HepG2 (cell line): ENCODE measurements at regions not wholly inside any gene's neighbourhood (a gene's known extent, or its start where the extent isn't known, plus 50 kb on each side); places are given as distances from the start of the nearest gene placed in this dataset.
A peak's percentile ranks its signal among the peaks of the same experiment; 100 is the strongest.

ENCODE experiments used
- ATAC-seq: fragments of 200-7000 bp; cut with Tn5 transposase; 3 replicates; pipeline ENCODE4 v1.9.1; 2020; ENCODE audit warnings: mild to moderate bottlenecking, moderate library complexity
- BruUV-seq: library from RNA; stranded (reverse); fragments of 400-500 nt; replicated peaks from 2 replicates; lab custom pipeline; 2021; lab: Mats Ljungman, UMichigan
- CTCF ChIA-PET: fragments of 300-600 bp; formaldehyde crosslinking; extraction: SDS; loops from one replicate; lab custom pipeline; 2021; ENCODE audit warnings: low total read pairs, inconsistent platforms, low intra/inter-chr PET ratio; lab: Yijun Ruan, JAX
- POLR2A ChIA-PET: fragments of 350-600 bp; sonication (Branson Sonifier 250); formaldehyde crosslinking; loops from one replicate; lab custom pipeline; 2020; ENCODE audit warnings: antibody characterized with exemption, inconsistent platforms; lab: Yijun Ruan, JAX
- DNase-seq: peaks from one replicate; pipeline ENCODE4 v3.0.0-alpha.2; 2015; ENCODE audit warnings: low spot score
- FAIRE-seq: peaks from 3 replicates; lab custom pipeline; 2011; peaks lifted over from hg19 to GRCh38; lab: Jason Lieb, UNC
- H2AFZ ChIP-seq: one replicate; pipeline ENCODE4 v1.6.1; 2011; ENCODE audit warnings: low read length, inconsistent platforms
- H3K27ac ChIP-seq: fragments of 300-600 bp; 3 replicates; pipeline ENCODE4 v1.8.0; 2011; ENCODE audit warnings: mixed run types, mild to moderate bottlenecking, mixed read lengths, low read length, inconsistent platforms; ENCODE audit not compliant: insufficient read depth; ENCODE audit errors: extremely low read length
- H3K27me3 ChIP-seq, 2 experiments: fragments of 200-600 bp in 1 of 2; 2 replicates in 1 of 2; 3 replicates in 1 of 2; pipeline versions ENCODE4 v1.6.0 to v1.8.0; 2011; ENCODE audit warnings: low read length in 2 of 2, mild to moderate bottlenecking in 2 of 2, moderate library complexity in 2 of 2, inconsistent platforms in 1 of 2; ENCODE audit not compliant: insufficient read depth in 2 of 2, control insufficient read depth in 1 of 2
- H3K36me3 ChIP-seq, 2 experiments: fragments of 200-600 bp in 1 of 2; replicated peaks in 1 of 2; 2 replicates in 1 of 2; 3 replicates in 1 of 2; pipeline versions ENCODE4 v1.5.1 to v1.8.0; 2011; ENCODE audit warnings: low read length in 2 of 2, inconsistent platforms in 1 of 2; ENCODE audit not compliant: insufficient read depth in 2 of 2, control insufficient read depth in 1 of 2
- H3K4me1 ChIP-seq: 2 replicates; pipeline ENCODE4 v1.5.1; 2012; ENCODE audit warnings: low read length, inconsistent platforms; ENCODE audit not compliant: insufficient read depth
- H3K4me2 ChIP-seq: 2 replicates; pipeline ENCODE4 v1.6.0; 2011; ENCODE audit warnings: low read depth, low read length, inconsistent platforms
- H3K4me3 ChIP-seq, 3 experiments: fragments of 200-600 bp in 1 of 3; sonication (generic), shearing (Covaris generic) in 1 of 3; replicated peaks in 1 of 3; 2 replicates each; pipeline ENCODE4 v1.5.1; 2011 to 2016; ENCODE audit warnings: low read length in 3 of 3, inconsistent platforms in 2 of 3, low read depth in 2 of 3, mild to moderate bottlenecking in 2 of 3, control low read depth in 1 of 3, mixed read lengths in 1 of 3; ENCODE audit not compliant: insufficient read depth in 1 of 3
- H3K79me2 ChIP-seq: one replicate; pipeline ENCODE4 v1.6.1; 2011; ENCODE audit warnings: low read length, inconsistent platforms; ENCODE audit not compliant: insufficient read depth
- H3K9ac ChIP-seq: 2 replicates; pipeline ENCODE4 v1.6.0; 2011; ENCODE audit warnings: mild to moderate bottlenecking, low read depth, low read length, inconsistent platforms; ENCODE audit not compliant: insufficient read depth
- H3K9me3 ChIP-seq: 2 replicates; pipeline ENCODE4 v1.5.1; 2012; ENCODE audit warnings: mild to moderate bottlenecking, low read length
- H4K20me1 ChIP-seq: 2 replicates; pipeline ENCODE4 v1.6.0; 2011; ENCODE audit warnings: inconsistent platforms, mild to moderate bottlenecking, low read length, moderate library complexity; ENCODE audit not compliant: insufficient read depth
- EEA1 ChIP-seq: sonication (generic); formaldehyde crosslinking; IDR thresholded peaks from 2 replicates; pipeline ENCODE4 v1.5.1; 2020; ENCODE audit warnings: mild to moderate bottlenecking, missing genetic modification reagents, borderline replicate concordance
- HINFP ChIP-seq: sonication (generic); formaldehyde crosslinking; IDR thresholded peaks from 2 replicates; pipeline ENCODE4 v1.4.0; 2020; ENCODE audit warnings: low read depth, mild to moderate bottlenecking, missing genetic modification reagents
- IKZF4 ChIP-seq: sonication (generic); formaldehyde crosslinking; IDR thresholded peaks from 2 replicates; pipeline ENCODE4 v1.5.1; 2020; ENCODE audit warnings: borderline replicate concordance, mild to moderate bottlenecking, low read depth, missing genetic modification reagents; ENCODE audit errors: not compliant biosample characterization
- JUN ChIP-seq: sonication (generic); formaldehyde crosslinking; IDR thresholded peaks from 2 replicates; pipeline ENCODE4 v1.4.0; 2020; ENCODE audit warnings: mild to moderate bottlenecking, missing genetic modification reagents
- ZNF230 ChIP-seq: sonication (generic); formaldehyde crosslinking; IDR thresholded peaks from 2 replicates; pipeline ENCODE4 v1.4.0; 2020; ENCODE audit warnings: mild to moderate bottlenecking, missing genetic modification reagents
- ZNF34 ChIP-seq: sonication (generic); formaldehyde crosslinking; IDR thresholded peaks from 2 replicates; pipeline ENCODE4 v1.4.0; 2020; ENCODE audit warnings: mild to moderate bottlenecking, missing genetic modification reagents, borderline replicate concordance
- ZNF383 ChIP-seq: sonication (generic); formaldehyde crosslinking; IDR thresholded peaks from 2 replicates; pipeline ENCODE4 v1.4.0; 2020; ENCODE audit warnings: missing genetic modification reagents, mild to moderate bottlenecking, borderline replicate concordance
- ZNF503 ChIP-seq: sonication (generic); formaldehyde crosslinking; IDR thresholded peaks from 2 replicates; pipeline ENCODE4 v1.4.0; 2020; ENCODE audit warnings: missing genetic modification reagents
- ZNF672 ChIP-seq: sonication (generic); formaldehyde crosslinking; IDR thresholded peaks from 2 replicates; pipeline ENCODE4 v1.8.1; 2022; ENCODE audit warnings: missing genetic modification reagents
- ZNF691 ChIP-seq: sonication (generic); formaldehyde crosslinking; IDR thresholded peaks from 2 replicates; pipeline ENCODE4 v1.4.0; 2020; ENCODE audit warnings: missing genetic modification reagents, low read depth, mild to moderate bottlenecking, borderline replicate concordance
- ZNF883 ChIP-seq: sonication (generic); formaldehyde crosslinking; IDR thresholded peaks from 2 replicates; pipeline ENCODE4 v1.5.1; 2020; ENCODE audit warnings: mild to moderate bottlenecking, missing genetic modification reagents; ENCODE audit errors: not compliant biosample characterization
- WGBS: methylation state at CpG from one replicate; pipeline ENCODE4 v1.1.6; 2017; ENCODE audit warnings: low lambda C conversion rate; 5-methylcytosine and 5-hydroxymethylcytosine counted together
- in situ Hi-C: cut with HindIII; loops from 2 replicates; pipeline ENCODE4 v1.10.0; 2017; ENCODE audit warnings: low pct_unique_long_range_greater_than_20kb; ENCODE audit not compliant: extremely low pct_ligation_motif_present
- intact Hi-C: fragments of 100-400 bp; cut with micrococcal nuclease; formaldehyde crosslinking; loops from one replicate; pipeline ENCODE4 v1.10.0; 2022; ENCODE audit not compliant: unreplicated experiment

- Histone ChIP-seq H3K4me3 (peak overlapping the region; percentile 49 to 80 (median 55); a peak in 5 of 6 replicates), H3K36me3 (no peaks in the 10 kb centered on the region), H3K9me3 (no peaks in the 10 kb centered on the region), H3K79me2 (no peaks in the 10 kb centered on the region), H3K27me3 (peaks cover 2 to 29% of the 10 kb centered on the region in 2 experiments; a peak in 3 of 5 replicates), H2AFZ (no peak overlapping the region), H3K9ac (peak overlapping the region; percentile 44), H3K4me1 (peaks cover 60% of the 10 kb centered on the region), H3K27ac (peak overlapping the region; percentile 43), H4K20me1 (no peaks in the 10 kb centered on the region), H3K4me2 (peak overlapping the region; percentile 97)
- no peak for DNase-seq
- ChIA-PET POLR2A (interaction anchor here (1.0 to 2.5 kb wide), 6 partner anchors 7 to 53 kb away, joined by 4 to 20 read pairs (median 11); a partner anchor contains a TSS), CTCF (no interaction called here)
- in situ Hi-C loops (no loop called here), intact Hi-C loops (no loop called here)
- ATAC-seq, result no peak
- FAIRE-seq, result no peak
- 5% methylated on average over 5 of the region's 5 CpGs for WGBS
- no TSS peak for BruUV-seq
- TF ChIP-seq HINFP, result no peak
- no peak for TF ChIP-seq EEA1
- TF ChIP-seq ZNF691 (CRISPR knock-in tag), result 0 out of 2 replicates have a peak, but pooled peaks have one; percentile 15
- TF ChIP-seq ZNF230 (CRISPR knock-in tag), result peak; percentile 40; the same call in 1 of the 2 replicates
- TF ChIP-seq ZNF383 (CRISPR knock-in tag), result 0 out of 2 replicates have a peak, but pooled peaks have one; percentile 9
- no peak for TF ChIP-seq JUN (CRISPR knock-in tag)
- no peak for TF ChIP-seq IKZF4 (CRISPR knock-in tag)
- TF ChIP-seq ZNF672 (CRISPR knock-in tag), result no peak
- TF ChIP-seq ZNF883 (CRISPR knock-in tag), result no peak
- TF ChIP-seq ZNF503, result peak; percentile 3; the same call in 1 of the 2 replicates
- 0 out of 2 replicates have a peak, but pooled peaks have one; percentile 44 for TF ChIP-seq ZNF34
These were observed 112.9 kb upstream of the BTN3A2 start for GRCh38 chr6:26252077-26252472.
